Glutamatergic neuron (in vitro differentiated cells): ENCODE measurements at regions not wholly inside any gene's neighbourhood (a gene's known extent, or its start where the extent isn't known, plus 50 kb on each side); places are given as distances from the start of the nearest gene placed in this dataset.

Experiments
- DNase-seq: peaks from one replicate; pipeline ENCODE4 v3.0.0; 2022
- H3K27ac Mint-ChIP-seq: one replicate; pipeline ENCODE4 v1.8.0; 2020; ENCODE audit warnings: mild to moderate bottlenecking, mixed read lengths, inconsistent platforms; ENCODE audit not compliant: unreplicated experiment
- H3K27me3 Mint-ChIP-seq: one replicate; pipeline ENCODE4 v1.8.0; 2020; ENCODE audit warnings: mild to moderate bottlenecking, moderate library complexity, mixed read lengths, inconsistent platforms; ENCODE audit not compliant: unreplicated experiment
- H3K36me3 Mint-ChIP-seq: one replicate; pipeline ENCODE4 v1.8.0; 2020; ENCODE audit warnings: mild to moderate bottlenecking, mixed read lengths, inconsistent platforms; ENCODE audit not compliant: unreplicated experiment
- H3K4me1 Mint-ChIP-seq: one replicate; pipeline ENCODE4 v1.8.0; 2020; ENCODE audit warnings: mild to moderate bottlenecking, low read depth, mixed read lengths, inconsistent platforms; ENCODE audit not compliant: unreplicated experiment
- H3K4me3 Mint-ChIP-seq: one replicate; pipeline ENCODE4 v1.8.0; 2020; ENCODE audit warnings: mild to moderate bottlenecking, mixed read lengths, inconsistent platforms; ENCODE audit not compliant: unreplicated experiment
- H3K9me3 Mint-ChIP-seq: one replicate; pipeline ENCODE4 v1.8.0; 2020; ENCODE audit warnings: mild to moderate bottlenecking, moderate library complexity, mixed read lengths, inconsistent platforms; ENCODE audit not compliant: unreplicated experiment
- CTCF ChIP-seq: fragments of 200-600 bp; sonication (generic); IDR thresholded peaks from one replicate; pipeline ENCODE4 v1.5.0; 2021; ENCODE audit not compliant: partially characterized antibody, unreplicated experiment

GRCh38 chr11:96708219-96708878 is 318.5 kb downstream of the JRKL start:
- peaks cover 2% of the 10 kb centered on the region for H3K4me1 Mint-ChIP-seq
- DNase-seq, result no peak
- H3K27me3 Mint-ChIP-seq, result no peaks in the 10 kb centered on the region
- H3K4me3 Mint-ChIP-seq, result no peak overlapping the region
- H3K9me3 Mint-ChIP-seq, result no peaks in the 10 kb centered on the region
- H3K36me3 Mint-ChIP-seq, result no peaks in the 10 kb centered on the region
- TF ChIP-seq CTCF, result no peak
- H3K27ac Mint-ChIP-seq, result no peak overlapping the region

GRCh38 chr11:96713301-96713700 is 323.5 kb downstream of the JRKL start:
- H3K27ac Mint-ChIP-seq, result no peak overlapping the region
- H3K9me3 Mint-ChIP-seq, result no peaks in the 10 kb centered on the region

GRCh38 chr11:96714689-96715088 is 324.9 kb downstream of the JRKL start:
- no peak for TF ChIP-seq CTCF
- DNase-seq, result no peak
- no peaks in the 10 kb centered on the region for H3K27me3 Mint-ChIP-seq
- no peaks in the 10 kb centered on the region for H3K9me3 Mint-ChIP-seq
- no peaks in the 10 kb centered on the region for H3K36me3 Mint-ChIP-seq
- no peak overlapping the region for H3K4me3 Mint-ChIP-seq
- H3K27ac Mint-ChIP-seq, result no peak overlapping the region
- peaks cover 2% of the 10 kb centered on the region for H3K4me1 Mint-ChIP-seq

More at GRCh38 chr11:96713301-96713700, 323.5 kb downstream of the JRKL start:
- no peaks in the 10 kb centered on the region for H3K27me3 Mint-ChIP-seq
- peaks cover 2% of the 10 kb centered on the region for H3K4me1 Mint-ChIP-seq
- H3K36me3 Mint-ChIP-seq, result no peaks in the 10 kb centered on the region
- no peak overlapping the region for H3K4me3 Mint-ChIP-seq
- TF ChIP-seq CTCF, result no peak
- DNase-seq, result no peak

GRCh38 chr11:96715208-96715607 is 325.4 kb downstream of the JRKL start:
- no peaks in the 10 kb centered on the region for H3K27me3 Mint-ChIP-seq
- no peak for TF ChIP-seq CTCF
- H3K36me3 Mint-ChIP-seq, result no peaks in the 10 kb centered on the region
- H3K4me1 Mint-ChIP-seq, result peaks cover 2% of the 10 kb centered on the region
- H3K4me3 Mint-ChIP-seq, result no peak overlapping the region
- no peak overlapping the region for H3K27ac Mint-ChIP-seq
- H3K9me3 Mint-ChIP-seq, result no peaks in the 10 kb centered on the region
- no peak for DNase-seq

GRCh38 chr11:96736601-96737000 is 346.8 kb downstream of the JRKL start:
- no peak for TF ChIP-seq CTCF
- Mint-ChIP-seq H3K36me3 (no peaks in the 10 kb centered on the region), H3K4me1 (peaks cover 2% of the 10 kb centered on the region), H3K27ac (no peak overlapping the region), H3K9me3 (no peaks in the 10 kb centered on the region), H3K4me3 (no peak overlapping the region), H3K27me3 (no peaks in the 10 kb centered on the region)
- DNase-seq, result no peak
